ENCODE measurements at regions not wholly inside any gene's neighbourhood (a gene's known extent, or its start where the extent isn't known, plus 50 kb on each side); places are given as distances from the start of the nearest gene placed in this dataset.

DNA sequence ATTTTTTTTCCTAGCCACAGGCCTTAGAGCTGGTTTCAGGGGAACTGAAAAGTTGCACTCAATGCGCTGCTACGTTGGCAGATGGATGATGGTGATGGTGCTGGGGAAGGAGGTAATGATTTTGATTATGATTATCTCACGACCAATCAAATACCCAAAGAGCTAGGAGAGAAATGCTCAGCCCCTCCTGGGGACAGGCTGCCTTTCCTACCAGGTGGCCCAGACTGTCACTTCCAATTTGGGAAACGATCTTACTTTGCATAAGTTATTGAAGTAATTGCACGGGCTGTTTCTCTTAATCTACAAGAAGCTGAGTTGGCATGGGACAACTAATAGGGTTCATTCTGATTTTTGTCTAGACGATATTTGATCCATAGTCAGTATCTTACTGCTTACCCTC lies 379.7 kb upstream of the EEF2KMT start:
- 77 to 78% methylated on average over 6 of the region's 6 CpGs for WGBS, 2 donors
- TF ChIP-seq, protein P1, sequence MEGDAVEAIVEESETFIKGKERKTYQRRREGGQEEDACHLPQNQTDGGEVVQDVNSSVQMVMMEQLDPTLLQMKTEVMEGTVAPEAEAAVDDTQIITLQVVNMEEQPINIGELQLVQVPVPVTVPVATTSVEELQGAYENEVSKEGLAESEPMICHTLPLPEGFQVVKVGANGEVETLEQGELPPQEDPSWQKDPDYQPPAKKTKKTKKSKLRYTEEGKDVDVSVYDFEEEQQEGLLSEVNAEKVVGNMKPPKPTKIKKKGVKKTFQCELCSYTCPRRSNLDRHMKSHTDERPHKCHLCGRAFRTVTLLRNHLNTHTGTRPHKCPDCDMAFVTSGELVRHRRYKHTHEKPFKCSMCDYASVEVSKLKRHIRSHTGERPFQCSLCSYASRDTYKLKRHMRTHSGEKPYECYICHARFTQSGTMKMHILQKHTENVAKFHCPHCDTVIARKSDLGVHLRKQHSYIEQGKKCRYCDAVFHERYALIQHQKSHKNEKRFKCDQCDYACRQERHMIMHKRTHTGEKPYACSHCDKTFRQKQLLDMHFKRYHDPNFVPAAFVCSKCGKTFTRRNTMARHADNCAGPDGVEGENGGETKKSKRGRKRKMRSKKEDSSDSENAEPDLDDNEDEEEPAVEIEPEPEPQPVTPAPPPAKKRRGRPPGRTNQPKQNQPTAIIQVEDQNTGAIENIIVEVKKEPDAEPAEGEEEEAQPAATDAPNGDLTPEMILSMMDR (IDR thresholded peaks at IDR 0.05; ENCODE audit: control extremely low read depth, extremely low read depth), result no peak
- no peak overlapping the region for H3K4me3 ChIP-seq

DNA sequence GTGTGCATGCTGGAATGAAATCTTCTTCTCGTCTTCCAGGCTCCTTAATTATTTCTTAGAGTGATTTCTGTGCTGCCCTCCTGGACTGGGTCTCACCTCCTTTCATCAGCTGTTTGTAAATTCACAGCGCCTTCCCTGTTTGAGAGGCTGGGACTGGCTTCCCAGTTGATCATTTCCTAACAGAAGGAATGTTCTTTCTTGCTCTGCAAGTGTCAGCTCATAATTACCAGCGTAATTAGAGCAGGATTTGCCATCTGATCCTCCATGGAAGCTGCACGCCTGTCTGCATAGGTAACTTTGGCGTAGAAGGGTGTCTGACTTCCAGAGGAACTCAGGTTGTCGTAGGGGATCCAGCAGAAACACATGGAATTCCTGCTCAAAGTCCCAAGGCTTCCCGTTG lies 375.0 kb upstream of the EEF2KMT start:
- no peak for DNase-seq

More for the DNA sequence above, 379.7 kb upstream of the EEF2KMT start:
- peaks cover 4 to 8% (median 7%) of the 10 kb centered on the region in 3 donors for H3K27me3 ChIP-seq (ENCODE audit: control insufficient read depth in 3 of 3, insufficient read depth in 3 of 3, low read length in 2 of 3)
- H3K4me1 ChIP-seq (ENCODE audit: control insufficient read depth in 5 of 5, insufficient read depth in 5 of 5, low read length in 5 of 5), result no peaks in the 10 kb centered on the region
- DNase-seq (no peak), ATAC-seq (ENCODE audit: insufficient read depth, low FRiP score) (no peak)
- H3K27ac ChIP-seq (ENCODE audit: low read depth in 1 of 2, low read length in 1 of 2), result no peak overlapping the region
- peaks cover 0 to 8% (median 0%) of the 10 kb centered on the region in 4 donors for H3K9me3 ChIP-seq (ENCODE audit: control insufficient read depth in 4 of 4, insufficient read depth in 3 of 4, low read length in 3 of 4)
- H3K9ac ChIP-seq (ENCODE audit: insufficient read depth in 1 of 2, low read length in 2 of 2), result no peak overlapping the region
- H3K36me3 ChIP-seq (ENCODE audit: control insufficient read depth in 4 of 4, insufficient read depth in 4 of 4, low read length in 4 of 4), result no peaks in the 10 kb centered on the region

DNA sequence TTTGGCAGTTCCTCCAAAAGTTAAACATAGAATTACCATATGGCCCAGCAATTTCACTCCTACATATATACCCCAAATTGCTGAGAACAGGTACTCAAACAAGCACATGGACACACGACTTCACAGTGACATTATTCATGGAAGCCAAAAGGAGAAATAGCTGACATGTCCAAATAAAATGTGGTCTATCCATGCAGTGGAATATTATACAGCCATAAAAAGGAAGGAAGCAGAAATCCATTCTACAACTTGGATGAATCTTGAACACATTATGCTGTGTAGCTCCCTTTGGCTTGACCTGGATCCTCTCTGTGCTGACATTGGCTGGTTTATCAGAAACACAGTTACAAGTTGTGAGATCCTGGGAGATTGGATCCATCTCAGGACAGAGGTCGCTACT lies 370.9 kb upstream of the EEF2KMT start:
- no peaks in the 10 kb centered on the region for H3K4me1 ChIP-seq (ENCODE audit: control insufficient read depth in 5 of 5, insufficient read depth in 5 of 5, low read length in 5 of 5)
- 72 to 82% methylated on average over 2 of the region's 2 CpGs for WGBS, 2 donors
- no peak overlapping the region for H3K4me3 ChIP-seq
- no peaks in the 10 kb centered on the region for H3K36me3 ChIP-seq (ENCODE audit: control insufficient read depth in 4 of 4, insufficient read depth in 4 of 4, low read length in 4 of 4)
- H3K27me3 ChIP-seq (ENCODE audit: control insufficient read depth in 3 of 3, insufficient read depth in 3 of 3, low read length in 2 of 3), result peaks cover 0 to 22% (median 3%) of the 10 kb centered on the region in 3 donors
- no peak overlapping the region for H3K27ac ChIP-seq (ENCODE audit: low read depth in 1 of 2, low read length in 1 of 2)
- TF ChIP-seq, protein P1 (IDR thresholded peaks at IDR 0.05; ENCODE audit: control extremely low read depth, extremely low read depth), result no peak
- H3K9ac ChIP-seq (ENCODE audit: insufficient read depth in 1 of 2, low read length in 2 of 2), result no peak overlapping the region
- no peak for ATAC-seq (ENCODE audit: insufficient read depth, low FRiP score)
- peaks cover 0 to 11% (median 0%) of the 10 kb centered on the region in 4 donors for H3K9me3 ChIP-seq (ENCODE audit: control insufficient read depth in 4 of 4, insufficient read depth in 3 of 4, low read length in 3 of 4)
- no peak for DNase-seq

More for the DNA sequence above, 375.0 kb upstream of the EEF2KMT start:
- 29 to 48% methylated on average over 7 of the region's 7 CpGs for WGBS, 2 donors
- no peak overlapping the region for H3K9ac ChIP-seq (ENCODE audit: insufficient read depth in 1 of 2, low read length in 2 of 2)
- H3K4me3 ChIP-seq, result no peak overlapping the region
- no peaks in the 10 kb centered on the region for H3K4me1 ChIP-seq (ENCODE audit: control insufficient read depth in 5 of 5, insufficient read depth in 5 of 5, low read length in 5 of 5)
- no peaks in the 10 kb centered on the region for H3K36me3 ChIP-seq (ENCODE audit: control insufficient read depth in 4 of 4, insufficient read depth in 4 of 4, low read length in 4 of 4)
- TF ChIP-seq, protein P1 (IDR thresholded peaks at IDR 0.05; ENCODE audit: control extremely low read depth, extremely low read depth), result no peak
- no peak for ATAC-seq (ENCODE audit: insufficient read depth, low FRiP score)
- peaks cover 0 to 23% (median 3%) of the 10 kb centered on the region in 3 donors for H3K27me3 ChIP-seq (ENCODE audit: control insufficient read depth in 3 of 3, insufficient read depth in 3 of 3, low read length in 2 of 3)
- peaks cover 0 to 5% (median 0%) of the 10 kb centered on the region in 4 donors for H3K9me3 ChIP-seq (ENCODE audit: control insufficient read depth in 4 of 4, insufficient read depth in 3 of 4, low read length in 3 of 4)
- H3K27ac ChIP-seq (ENCODE audit: low read depth in 1 of 2, low read length in 1 of 2), result no peak overlapping the region

DNA sequence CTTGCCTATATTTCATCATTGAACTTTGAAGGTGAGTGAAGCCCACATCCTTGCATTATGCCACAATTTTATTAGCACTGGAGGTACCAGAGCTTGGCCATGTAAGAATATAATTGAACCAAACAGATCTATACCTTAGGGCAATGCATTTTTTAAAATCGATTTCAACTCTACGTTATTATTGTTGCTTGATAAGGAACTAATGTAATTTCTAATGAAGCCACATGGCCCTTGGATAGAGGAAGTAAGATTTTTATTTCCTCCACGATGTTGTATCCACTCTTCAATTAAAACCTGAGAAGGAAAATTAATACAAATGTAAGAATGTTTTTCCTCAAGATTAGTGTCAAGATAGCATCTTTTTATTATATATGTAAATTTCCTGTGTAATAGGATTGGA lies 370.0 kb upstream of the EEF2KMT start:
- no peak overlapping the region for H3K9ac ChIP-seq (ENCODE audit: insufficient read depth in 1 of 2, low read length in 2 of 2)
- no peaks in the 10 kb centered on the region for H3K36me3 ChIP-seq (ENCODE audit: control insufficient read depth in 4 of 4, insufficient read depth in 4 of 4, low read length in 4 of 4)
- peaks cover 0 to 11% (median 0%) of the 10 kb centered on the region in 4 donors for H3K9me3 ChIP-seq (ENCODE audit: control insufficient read depth in 4 of 4, insufficient read depth in 3 of 4, low read length in 3 of 4)
- 91 to 92% methylated on average over 3 of the region's 3 CpGs for WGBS, 2 donors
- TF ChIP-seq, protein P1 (IDR thresholded peaks at IDR 0.05; ENCODE audit: control extremely low read depth, extremely low read depth), result no peak
- ATAC-seq (ENCODE audit: insufficient read depth, low FRiP score), result no peak
- no peak overlapping the region for H3K27ac ChIP-seq (ENCODE audit: low read depth in 1 of 2, low read length in 1 of 2)
- no peak for DNase-seq
- H3K4me3 ChIP-seq, result no peak overlapping the region
- peaks cover 0 to 20% (median under 1%) of the 10 kb centered on the region in 3 donors for H3K27me3 ChIP-seq (ENCODE audit: control insufficient read depth in 3 of 3, insufficient read depth in 3 of 3, low read length in 2 of 3)
- H3K4me1 ChIP-seq (ENCODE audit: control insufficient read depth in 5 of 5, insufficient read depth in 5 of 5, low read length in 5 of 5), result no peaks in the 10 kb centered on the region

Data from lung (tissue), 11 donors.